ENCODE measurements at regions not wholly inside any gene's neighbourhood (a gene's known extent, or its start where the extent isn't known, plus 50 kb on each side); places are given as distances from the start of the nearest gene placed in this dataset.

- Histone ChIP-seq H3K9ac (ENCODE audit: low read length) (no peak overlapping the region), H3K36me3 (ENCODE audit: insufficient read depth, low read length) (no peaks in the 10 kb centered on the region), H3K9me3 (ENCODE audit: low read length) (no peaks in the 10 kb centered on the region), H3K9me2 (ENCODE audit: low read depth, low read length) (no peaks in the 10 kb centered on the region), H3F3A (ENCODE audit: insufficient read depth, low read length) (no peaks in the 10 kb centered on the region), H2AFZ (ENCODE audit: low read length) (no peak overlapping the region), H4K20me1 (ENCODE audit: insufficient read depth, low read length) (no peaks in the 10 kb centered on the region), H3K4me2 (ENCODE audit: low read length) (no peak overlapping the region), H3K27ac (ENCODE audit: low read depth, low read length, poor library complexity, severe bottlenecking) (no peak overlapping the region), H3K27me3 (ENCODE audit: insufficient read depth, low read length) (no peaks in the 10 kb centered on the region), H3K4me3 (ENCODE audit: low read depth, low read length, poor library complexity, severe bottlenecking) (no peak overlapping the region), H3K79me2 (ENCODE audit: insufficient read depth, low read length) (no peaks in the 10 kb centered on the region), H3K4me1 (ENCODE audit: insufficient read depth, low read length, severe bottlenecking) (no peaks in the 10 kb centered on the region)
- TF ChIP-seq CTCF (IDR thresholded peaks at IDR 0.05; ENCODE audit: low read length) (no peak), EZH2 (IDR thresholded peaks at IDR 0.05; ENCODE audit: borderline replicate concordance, low read length) (no peak)
Measured at GRCh38 chr6:147751232-147751631, 242.7 kb downstream of the SAMD5 start.

DNA sequence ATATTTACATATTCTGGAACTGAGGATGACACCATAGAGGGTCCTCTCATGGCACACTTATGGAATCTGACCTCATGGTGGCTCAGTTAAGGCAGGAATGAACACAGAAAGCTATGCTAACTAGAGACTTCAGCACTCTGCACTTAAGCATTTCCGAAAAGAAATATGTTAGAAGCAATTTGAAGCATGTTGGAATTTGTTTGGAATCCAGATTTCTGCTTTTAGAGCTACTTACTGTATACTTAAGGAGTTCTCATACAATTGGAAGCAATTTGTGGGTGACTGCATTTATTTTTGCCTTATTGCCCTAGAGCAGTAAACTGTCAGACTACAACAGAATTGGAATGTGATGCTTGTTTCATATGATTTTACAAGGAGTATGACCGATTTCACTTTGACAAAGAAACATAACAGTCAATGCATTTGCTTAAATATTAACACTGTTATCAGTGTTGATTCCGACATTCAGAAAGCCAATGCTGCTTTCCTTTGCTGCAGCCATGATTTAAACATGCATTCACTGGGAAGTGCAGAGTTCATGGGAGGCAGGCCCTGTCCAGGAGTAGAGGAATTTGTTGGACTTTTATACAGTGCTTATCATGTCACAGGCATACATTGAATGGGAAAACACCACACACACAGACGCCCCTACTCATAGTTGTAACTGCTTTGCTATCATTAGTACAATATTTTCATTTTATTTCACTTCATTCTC lies 244.4 kb downstream of the SAMD5 start:
- Histone ChIP-seq H2AFZ (ENCODE audit: low read length) (no peak overlapping the region), H3K9me2 (ENCODE audit: low read depth, low read length) (no peaks in the 10 kb centered on the region), H3K79me2 (ENCODE audit: insufficient read depth, low read length) (no peaks in the 10 kb centered on the region), H3K4me1 (ENCODE audit: insufficient read depth, low read length, severe bottlenecking) (no peaks in the 10 kb centered on the region), H3K4me2 (ENCODE audit: low read length) (no peak overlapping the region), H4K20me1 (ENCODE audit: insufficient read depth, low read length) (no peaks in the 10 kb centered on the region), H3K9me3 (ENCODE audit: low read length) (no peaks in the 10 kb centered on the region), H3K4me3 (ENCODE audit: low read depth, low read length, poor library complexity, severe bottlenecking) (no peak overlapping the region), H3K9ac (ENCODE audit: low read length) (no peak overlapping the region), H3K27ac (ENCODE audit: low read depth, low read length, poor library complexity, severe bottlenecking) (no peak overlapping the region), H3K36me3 (ENCODE audit: insufficient read depth, low read length) (no peaks in the 10 kb centered on the region), H3F3A (ENCODE audit: insufficient read depth, low read length) (no peaks in the 10 kb centered on the region), H3K27me3 (ENCODE audit: insufficient read depth, low read length) (no peaks in the 10 kb centered on the region)
- no peak for TF ChIP-seq CTCF (IDR thresholded peaks at IDR 0.05; ENCODE audit: low read length)
- TF ChIP-seq EZH2 (IDR thresholded peaks at IDR 0.05; ENCODE audit: borderline replicate concordance, low read length) = no peak

DNA sequence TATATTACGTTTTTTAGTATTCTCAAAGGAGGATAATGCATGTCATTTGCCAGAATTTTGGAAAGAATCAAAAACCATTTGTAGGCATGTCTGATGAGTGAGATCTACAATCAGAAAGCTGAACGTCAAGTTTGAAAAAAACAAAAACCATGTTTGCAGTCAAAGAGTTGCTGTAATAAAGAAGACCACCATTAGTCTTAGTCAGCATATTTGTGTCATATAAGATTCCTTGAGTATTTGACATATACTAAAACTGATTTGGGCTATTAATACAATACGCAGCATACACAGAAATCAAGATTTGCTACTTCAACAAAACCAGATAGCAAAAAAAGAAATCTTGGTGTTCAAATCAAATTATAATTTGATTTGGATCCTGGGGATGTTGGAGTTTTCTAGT lies 247.5 kb downstream of the SAMD5 start:
- Histone ChIP-seq H3F3A (ENCODE audit: insufficient read depth, low read length) (no peaks in the 10 kb centered on the region), H3K4me3 (ENCODE audit: low read depth, low read length, poor library complexity, severe bottlenecking) (no peak overlapping the region), H3K9me3 (ENCODE audit: low read length) (no peaks in the 10 kb centered on the region), H3K79me2 (ENCODE audit: insufficient read depth, low read length) (no peaks in the 10 kb centered on the region), H3K9me2 (ENCODE audit: low read depth, low read length) (no peaks in the 10 kb centered on the region), H3K27me3 (ENCODE audit: insufficient read depth, low read length) (no peaks in the 10 kb centered on the region), H3K4me1 (ENCODE audit: insufficient read depth, low read length, severe bottlenecking) (no peaks in the 10 kb centered on the region), H3K4me2 (ENCODE audit: low read length) (no peak overlapping the region), H3K27ac (ENCODE audit: low read depth, low read length, poor library complexity, severe bottlenecking) (no peak overlapping the region), H2AFZ (ENCODE audit: low read length) (no peak overlapping the region), H3K9ac (ENCODE audit: low read length) (no peak overlapping the region), H4K20me1 (ENCODE audit: insufficient read depth, low read length) (no peaks in the 10 kb centered on the region), H3K36me3 (ENCODE audit: insufficient read depth, low read length) (no peaks in the 10 kb centered on the region)
- no peak for TF ChIP-seq CTCF (IDR thresholded peaks at IDR 0.05; ENCODE audit: low read length)
- TF ChIP-seq EZH2 (IDR thresholded peaks at IDR 0.05; ENCODE audit: borderline replicate concordance, low read length) = no peak

All from OCI-LY1 (cell line).